ENCODE measurements at regions not wholly inside any gene's neighbourhood (a gene's known extent, or its start where the extent isn't known, plus 50 kb on each side); places are given as distances from the start of the nearest gene placed in this dataset.

GRCh38 chr16:63200940-63201339 is 1164.7 kb upstream of the CDH8 start:
- no peak for DNase-seq (ENCODE audit: low read depth)
- no peak overlapping the region for H3K4me3 ChIP-seq (ENCODE audit: low read depth, low read length)
- no peak for TF ChIP-seq MYC (IDR thresholded peaks at IDR 0.05; ENCODE audit: low read depth, low read length)
- TF ChIP-seq POLR2A (IDR thresholded peaks at IDR 0.05; ENCODE audit: extremely low read depth, insufficient read length): no peak
- TF ChIP-seq, protein P1, sequence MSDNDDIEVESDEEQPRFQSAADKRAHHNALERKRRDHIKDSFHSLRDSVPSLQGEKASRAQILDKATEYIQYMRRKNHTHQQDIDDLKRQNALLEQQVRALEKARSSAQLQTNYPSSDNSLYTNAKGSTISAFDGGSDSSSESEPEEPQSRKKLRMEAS (IDR thresholded peaks at IDR 0.05; ENCODE audit: low read depth, low read length): no peak
- TF ChIP-seq, protein P2, sequence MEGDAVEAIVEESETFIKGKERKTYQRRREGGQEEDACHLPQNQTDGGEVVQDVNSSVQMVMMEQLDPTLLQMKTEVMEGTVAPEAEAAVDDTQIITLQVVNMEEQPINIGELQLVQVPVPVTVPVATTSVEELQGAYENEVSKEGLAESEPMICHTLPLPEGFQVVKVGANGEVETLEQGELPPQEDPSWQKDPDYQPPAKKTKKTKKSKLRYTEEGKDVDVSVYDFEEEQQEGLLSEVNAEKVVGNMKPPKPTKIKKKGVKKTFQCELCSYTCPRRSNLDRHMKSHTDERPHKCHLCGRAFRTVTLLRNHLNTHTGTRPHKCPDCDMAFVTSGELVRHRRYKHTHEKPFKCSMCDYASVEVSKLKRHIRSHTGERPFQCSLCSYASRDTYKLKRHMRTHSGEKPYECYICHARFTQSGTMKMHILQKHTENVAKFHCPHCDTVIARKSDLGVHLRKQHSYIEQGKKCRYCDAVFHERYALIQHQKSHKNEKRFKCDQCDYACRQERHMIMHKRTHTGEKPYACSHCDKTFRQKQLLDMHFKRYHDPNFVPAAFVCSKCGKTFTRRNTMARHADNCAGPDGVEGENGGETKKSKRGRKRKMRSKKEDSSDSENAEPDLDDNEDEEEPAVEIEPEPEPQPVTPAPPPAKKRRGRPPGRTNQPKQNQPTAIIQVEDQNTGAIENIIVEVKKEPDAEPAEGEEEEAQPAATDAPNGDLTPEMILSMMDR (IDR thresholded peaks at IDR 0.05; ENCODE audit: low read depth, low read length): no peak

DNA sequence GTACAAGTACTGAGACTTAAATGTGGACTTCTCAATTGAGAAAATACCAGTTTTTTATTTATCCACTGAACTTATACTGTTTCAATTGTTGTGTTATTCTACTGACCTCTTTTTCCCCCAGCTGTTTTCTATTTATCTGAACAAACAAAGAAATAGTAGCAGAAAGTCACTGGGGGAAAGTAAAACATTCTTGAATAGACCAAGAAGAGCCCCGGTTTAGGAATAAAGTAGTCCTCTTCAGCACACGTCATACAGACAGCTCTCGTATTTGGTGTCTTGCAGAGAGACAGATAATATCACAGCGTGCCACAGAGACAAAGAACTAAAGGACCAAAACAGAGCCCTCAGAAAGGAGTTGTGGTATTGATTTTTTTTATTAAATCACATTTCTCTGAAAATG is 1159.1 kb upstream of the CDH8 start:
- TF ChIP-seq, protein P2 (IDR thresholded peaks at IDR 0.05; ENCODE audit: low read depth, low read length): no peak
- TF ChIP-seq POLR2A (IDR thresholded peaks at IDR 0.05; ENCODE audit: extremely low read depth, insufficient read length) (no peak), MYC (IDR thresholded peaks at IDR 0.05; ENCODE audit: low read depth, low read length) (no peak)
- TF ChIP-seq, protein P1 (IDR thresholded peaks at IDR 0.05; ENCODE audit: low read depth, low read length): no peak
- DNase-seq (ENCODE audit: low read depth): no peak
- no peak overlapping the region for H3K4me3 ChIP-seq (ENCODE audit: low read depth, low read length)

DNA sequence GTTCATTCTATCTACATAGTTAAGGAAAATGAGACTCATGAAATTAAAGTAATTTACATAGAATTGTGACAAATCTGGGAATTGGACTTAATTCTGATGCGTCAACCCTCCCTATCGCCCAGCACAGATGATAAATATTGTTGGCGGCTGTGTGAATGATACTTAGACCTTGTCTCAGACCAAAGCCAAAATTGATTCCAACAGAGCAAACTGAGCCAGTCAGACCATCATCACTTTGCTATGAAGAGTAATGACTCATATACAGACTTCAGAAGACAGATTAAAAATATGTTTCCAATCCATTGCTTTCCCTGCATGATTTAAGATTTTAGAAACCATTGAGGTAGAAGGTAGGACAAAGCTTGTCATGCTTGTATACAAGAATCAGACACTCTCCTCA is 1156.7 kb upstream of the CDH8 start:
- DNase-seq (ENCODE audit: low read depth): no peak
- TF ChIP-seq, protein P1 (IDR thresholded peaks at IDR 0.05; ENCODE audit: low read depth, low read length): no peak
- TF ChIP-seq, protein P2 (IDR thresholded peaks at IDR 0.05; ENCODE audit: low read depth, low read length): no peak
- TF ChIP-seq MYC (IDR thresholded peaks at IDR 0.05; ENCODE audit: low read depth, low read length) (no peak), POLR2A (IDR thresholded peaks at IDR 0.05; ENCODE audit: extremely low read depth, insufficient read length) (no peak)
- no peak overlapping the region for H3K4me3 ChIP-seq (ENCODE audit: low read depth, low read length)

- H3K4me3 ChIP-seq (ENCODE audit: low read depth, low read length): no peak overlapping the region
- TF ChIP-seq, protein P1 (IDR thresholded peaks at IDR 0.05; ENCODE audit: low read depth, low read length): no peak
- TF ChIP-seq POLR2A (IDR thresholded peaks at IDR 0.05; ENCODE audit: extremely low read depth, insufficient read length) (no peak), MYC (IDR thresholded peaks at IDR 0.05; ENCODE audit: low read depth, low read length) (no peak)
- TF ChIP-seq, protein P2 (IDR thresholded peaks at IDR 0.05; ENCODE audit: low read depth, low read length): no peak
- DNase-seq (ENCODE audit: low read depth): no peak
These were observed 1152.0 kb upstream of the CDH8 start for GRCh38 chr16:63188086-63188771.

DNA sequence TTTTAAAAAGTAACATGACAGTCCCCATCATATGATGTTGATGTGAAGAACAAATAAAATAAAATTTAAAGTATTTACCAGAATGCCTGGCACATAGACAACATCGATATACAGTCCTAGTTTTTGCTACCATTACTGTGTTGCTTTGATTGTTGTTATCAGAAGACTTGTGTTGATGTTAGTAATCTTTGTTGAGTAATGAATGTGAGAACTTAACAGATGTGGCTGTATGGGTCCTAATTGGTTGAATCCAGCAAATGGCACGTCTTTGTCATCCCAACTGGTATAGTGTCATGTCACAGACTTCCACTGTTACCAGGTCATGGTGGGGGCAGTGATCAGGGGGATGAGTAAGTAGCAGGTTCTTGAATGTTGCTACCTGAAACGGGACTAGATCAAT is 1151.4 kb upstream of the CDH8 start:
- DNase-seq (ENCODE audit: low read depth): no peak
- TF ChIP-seq, protein P2 (IDR thresholded peaks at IDR 0.05; ENCODE audit: low read depth, low read length): no peak
- TF ChIP-seq, protein P1 (IDR thresholded peaks at IDR 0.05; ENCODE audit: low read depth, low read length): no peak
- TF ChIP-seq POLR2A (IDR thresholded peaks at IDR 0.05; ENCODE audit: extremely low read depth, insufficient read length) (no peak), MYC (IDR thresholded peaks at IDR 0.05; ENCODE audit: low read depth, low read length) (no peak)
- H3K4me3 ChIP-seq (ENCODE audit: low read depth, low read length): no peak overlapping the region
